Neural crest cell (in vitro differentiated cells): ENCODE measurements at regions not wholly inside any gene's neighbourhood (a gene's known extent, or its start where the extent isn't known, plus 50 kb on each side); places are given as distances from the start of the nearest gene placed in this dataset.

Experiments
- DNase-seq: peaks from one replicate; pipeline ENCODE4 v3.0.0; 2021; ENCODE audit warnings: low read depth, mixed read lengths, low spot score
- H3K27ac Mint-ChIP-seq: one replicate; pipeline ENCODE4 v1.8.0; 2021; ENCODE audit warnings: mild to moderate bottlenecking, mixed read lengths; ENCODE audit not compliant: unreplicated experiment
- H3K27me3 Mint-ChIP-seq: 2 replicates; pipeline ENCODE4 v1.8.0; 2021; ENCODE audit warnings: low read depth, mild to moderate bottlenecking, mixed read lengths
- H3K36me3 Mint-ChIP-seq: 2 replicates; pipeline ENCODE4 v1.8.0; 2021; ENCODE audit warnings: low read depth, mild to moderate bottlenecking, mixed read lengths
- H3K4me1 Mint-ChIP-seq: 2 replicates; pipeline ENCODE4 v1.8.0; 2021; ENCODE audit warnings: mixed read lengths
- H3K4me3 Mint-ChIP-seq: one replicate; pipeline ENCODE4 v1.8.0; 2021; ENCODE audit warnings: mild to moderate bottlenecking, mixed read lengths
- H3K9me3 Mint-ChIP-seq: 2 replicates; pipeline ENCODE4 v1.8.0; 2021; ENCODE audit warnings: mixed read lengths
- CTCF ChIP-seq: fragments of 200-600 bp; sonication (generic); conservative IDR thresholded peaks from 2 replicates; pipeline ENCODE4 v1.5.0; 2021; ENCODE audit warnings: antibody characterized with exemption, mild to moderate bottlenecking

- DNase-seq: no peak
- Mint-ChIP-seq H3K27ac (no peak overlapping the region), H3K9me3 (no peaks in the 10 kb centered on the region), H3K4me3 (no peak overlapping the region), H3K4me1 (peaks cover 3% of the 10 kb centered on the region), H3K36me3 (no peaks in the 10 kb centered on the region), H3K27me3 (no peaks in the 10 kb centered on the region)
- no peak for TF ChIP-seq CTCF
Measured at GRCh38 chr5:167730656-167731055, 560.8 kb upstream of the WWC1 start.

DNA sequence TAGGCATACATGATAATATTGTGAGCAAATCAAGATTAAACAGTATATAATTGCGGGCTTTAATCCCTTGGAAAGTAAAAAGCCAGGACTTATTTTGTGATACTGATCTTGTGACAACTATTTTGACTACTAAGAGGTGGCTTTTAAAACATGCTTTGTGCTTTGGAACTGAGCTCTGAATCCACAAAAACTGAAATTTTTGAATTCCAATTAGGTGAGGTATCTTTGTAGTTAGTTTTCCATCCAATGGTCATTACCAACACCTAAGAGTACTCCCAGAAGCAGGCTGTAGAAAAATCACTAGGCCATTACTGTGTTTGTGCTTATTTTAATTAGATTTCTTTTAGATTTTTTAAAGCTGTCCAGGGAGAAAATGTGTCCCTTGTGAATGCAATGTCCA, 559.5 kb upstream of the WWC1 start:
- Mint-ChIP-seq H3K27ac (no peak overlapping the region), H3K9me3 (no peaks in the 10 kb centered on the region), H3K27me3 (no peaks in the 10 kb centered on the region), H3K4me1 (no peaks in the 10 kb centered on the region), H3K36me3 (peaks cover 3% of the 10 kb centered on the region), H3K4me3 (no peak overlapping the region)
- no peak for TF ChIP-seq CTCF
- no peak for DNase-seq

GRCh38 chr5:167732499-167732898, 558.9 kb upstream of the WWC1 start:
- Mint-ChIP-seq H3K27ac (no peak overlapping the region), H3K4me1 (no peaks in the 10 kb centered on the region), H3K4me3 (no peak overlapping the region), H3K9me3 (no peaks in the 10 kb centered on the region), H3K36me3 (peaks cover 3% of the 10 kb centered on the region), H3K27me3 (no peaks in the 10 kb centered on the region)
- DNase-seq: no peak
- no peak for TF ChIP-seq CTCF

- Mint-ChIP-seq H3K27me3 (no peaks in the 10 kb centered on the region), H3K9me3 (no peaks in the 10 kb centered on the region), H3K4me1 (no peaks in the 10 kb centered on the region), H3K36me3 (peaks cover 3% of the 10 kb centered on the region), H3K4me3 (no peak overlapping the region), H3K27ac (no peak overlapping the region)
- TF ChIP-seq CTCF: no peak
- DNase-seq: no peak
Measured at GRCh38 chr5:167736992-167737391, 554.5 kb upstream of the WWC1 start.

DNA sequence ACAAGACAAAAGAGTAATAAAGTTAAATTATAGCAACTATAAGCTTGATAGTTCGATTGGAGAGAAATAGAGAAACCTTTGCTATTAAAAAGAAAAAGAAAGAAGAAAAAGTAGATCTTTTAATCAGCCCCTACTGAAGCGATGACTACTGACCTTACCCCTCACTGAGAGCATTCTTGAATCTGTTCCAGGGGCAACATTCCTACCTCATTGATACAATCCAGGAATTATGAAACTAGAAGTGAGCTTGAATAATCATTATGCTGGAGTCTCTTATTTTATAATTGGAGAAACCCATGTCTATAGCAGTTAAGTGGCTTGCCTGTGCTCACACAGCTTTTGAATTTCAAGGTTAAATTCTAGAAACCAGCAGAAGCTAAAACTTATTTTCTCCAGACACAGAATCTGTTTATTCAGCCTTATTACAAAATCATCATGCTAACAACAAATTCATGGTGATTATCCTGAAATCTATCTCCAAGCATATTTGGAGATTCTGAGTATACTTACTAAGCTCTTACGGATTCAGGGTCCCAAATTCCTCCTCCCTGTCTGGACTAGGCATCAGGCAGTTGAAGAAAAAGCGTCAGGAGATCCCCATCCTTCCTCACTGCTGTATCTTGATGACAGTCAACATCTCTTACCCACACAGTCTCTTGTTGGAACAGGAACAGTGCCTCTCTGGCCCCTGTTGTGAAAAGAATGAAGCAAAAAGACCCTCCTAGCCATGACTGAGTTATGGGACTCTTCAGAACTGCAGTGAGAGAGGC, 547.6 kb upstream of the WWC1 start:
- Mint-ChIP-seq H3K4me1 (no peaks in the 10 kb centered on the region), H3K36me3 (no peaks in the 10 kb centered on the region), H3K9me3 (no peaks in the 10 kb centered on the region), H3K27ac (no peak overlapping the region), H3K4me3 (no peak overlapping the region), H3K27me3 (no peaks in the 10 kb centered on the region)
- no peak for DNase-seq
- TF ChIP-seq CTCF: no peak
